SK-N-SH treated with all-trans-retinoic acid at 6 μM for 48 hours (cell line): ENCODE measurements at regions not wholly inside any gene's neighbourhood (a gene's known extent, or its start where the extent isn't known, plus 50 kb on each side); places are given as distances from the start of the nearest gene placed in this dataset.

Experiments
- ATAC-seq: fragments of 200-7000 bp; cut with Tn5 transposase; 3 replicates; pipeline ENCODE4 v1.9.1; 2020; ENCODE audit warnings: mild to moderate bottlenecking, moderate library complexity
- ARNTL ChIP-seq: fragments of 450-650 bp; formaldehyde crosslinking; IDR thresholded peaks from 2 replicates; pipeline ENCODE4 v1.5.0; 2020; ENCODE audit warnings: low read depth, mild to moderate bottlenecking, moderate library complexity, borderline replicate concordance
- BACH2 ChIP-seq: fragments of 250-450 bp; sonication (Bioruptor Pico); IDR thresholded peaks from 2 replicates; pipeline ENCODE4 v1.9.0; 2021; ENCODE audit warnings: mild to moderate bottlenecking, borderline replicate concordance
- CSDC2 ChIP-seq: fragments of 250-450 bp; sonication (Bioruptor Pico); IDR thresholded peaks from 2 replicates; pipeline ENCODE4 v1.5.0; 2020; ENCODE audit warnings: mild to moderate bottlenecking, moderate library complexity
- ESRRG ChIP-seq: fragments of 250-450 bp; sonication (Bioruptor Pico); IDR thresholded peaks from 2 replicates; pipeline ENCODE4 v1.6.1; 2021; ENCODE audit warnings: mild to moderate bottlenecking
- GLIS3 ChIP-seq: fragments of 250-450 bp; sonication (Bioruptor Pico); IDR thresholded peaks from 2 replicates; pipeline ENCODE4 v1.5.0; 2020; ENCODE audit warnings: mild to moderate bottlenecking, moderate library complexity
- ISL1 ChIP-seq: fragments of 250-450 bp; sonication (Bioruptor Pico); IDR thresholded peaks from 2 replicates; pipeline ENCODE4 v2.1.2; 2022; ENCODE audit warnings: mild to moderate bottlenecking, moderate library complexity
- OSR1 ChIP-seq: fragments of 250-450 bp; sonication (Bioruptor Pico); IDR thresholded peaks from 2 replicates; pipeline ENCODE4 v1.8.0; 2022; ENCODE audit warnings: moderate library complexity, mild to moderate bottlenecking, inconsistent platforms
- PPARA ChIP-seq: fragments of 250-450 bp; sonication (Bioruptor Pico); IDR thresholded peaks from 2 replicates; pipeline ENCODE4 v1.5.0; 2020; ENCODE audit warnings: mild to moderate bottlenecking, borderline replicate concordance
- RARB ChIP-seq: fragments of 250-450 bp; sonication (Bioruptor Pico); IDR thresholded peaks from 2 replicates; pipeline ENCODE4 v1.8.0; 2021; ENCODE audit warnings: mild to moderate bottlenecking, moderate library complexity
- SNAI2 ChIP-seq: fragments of 250-450 bp; sonication (Bioruptor Pico); IDR thresholded peaks from 2 replicates; pipeline ENCODE4 v1.5.0; 2020; ENCODE audit warnings: mild to moderate bottlenecking, moderate library complexity
- TCF4 ChIP-seq: fragments of 250-450 bp; sonication (Bioruptor Pico); IDR thresholded peaks from 2 replicates; pipeline ENCODE4 v1.8.0; 2021; ENCODE audit warnings: mild to moderate bottlenecking, moderate library complexity, borderline replicate concordance
- TOX ChIP-seq: fragments of 250-450 bp; sonication (Bioruptor Pico); IDR thresholded peaks from 2 replicates; pipeline ENCODE4 v1.8.0; 2021; ENCODE audit warnings: mild to moderate bottlenecking, moderate library complexity, borderline replicate concordance
- ZC3H10 ChIP-seq: fragments of 250-450 bp; sonication (Bioruptor Pico); IDR thresholded peaks from 2 replicates; pipeline ENCODE4 v1.5.1; 2021; ENCODE audit warnings: mild to moderate bottlenecking, moderate library complexity
- ZFP3 ChIP-seq: fragments of 250-450 bp; sonication (Bioruptor Pico); IDR thresholded peaks from 2 replicates; pipeline ENCODE4 v1.5.0; 2020; ENCODE audit warnings: mild to moderate bottlenecking, moderate library complexity
- ZFP30 ChIP-seq: fragments of 450-650 bp; formaldehyde crosslinking; IDR thresholded peaks from 2 replicates; pipeline ENCODE4 v1.5.0; 2022; ENCODE audit warnings: mild to moderate bottlenecking, moderate library complexity
- ZNF565 ChIP-seq: fragments of 450-650 bp; formaldehyde crosslinking; conservative IDR thresholded peaks from 2 replicates; pipeline ENCODE4 v1.5.0; 2020; ENCODE audit warnings: low read depth, mild to moderate bottlenecking, moderate library complexity
- ZNF70 ChIP-seq: fragments of 450-650 bp; formaldehyde crosslinking; IDR thresholded peaks from 2 replicates; pipeline ENCODE4 v1.5.0; 2020; ENCODE audit warnings: mild to moderate bottlenecking, moderate library complexity
- ZNF8 ChIP-seq: fragments of 450-650 bp; formaldehyde crosslinking; IDR thresholded peaks from 2 replicates; pipeline ENCODE4 v1.5.0; 2020; ENCODE audit warnings: mild to moderate bottlenecking, moderate library complexity
- TF ChIP-seq, protein P1 (sequence below): fragments of 250-450 bp; sonication (Bioruptor Pico); IDR thresholded peaks from 2 replicates; pipeline ENCODE4 v1.8.0; 2020; ENCODE audit warnings: mild to moderate bottlenecking, moderate library complexity, borderline replicate concordance
- TF ChIP-seq, protein P2 (sequence below): fragments of 250-450 bp; sonication (Bioruptor Pico); IDR thresholded peaks from 2 replicates; pipeline ENCODE4 v1.8.0; 2021; ENCODE audit warnings: low read depth, mild to moderate bottlenecking, moderate library complexity, borderline replicate concordance
- TF ChIP-seq, protein P3 (sequence below): fragments of 250-450 bp; sonication (Bioruptor Pico); IDR thresholded peaks from 2 replicates; pipeline ENCODE4 v1.5.1; 2021; ENCODE audit warnings: mild to moderate bottlenecking, moderate library complexity
- TF ChIP-seq, protein P4 (sequence below): fragments of 250-450 bp; sonication (Bioruptor Pico); IDR thresholded peaks from 2 replicates; pipeline ENCODE4 v1.5.1; 2020; ENCODE audit warnings: low read depth, mild to moderate bottlenecking, moderate library complexity

- TF ChIP-seq TCF4 (no peak), ZC3H10 (CRISPR knock-in tag) (no peak), SNAI2 (CRISPR knock-in tag) (no peak), PPARA (CRISPR knock-in tag) (no peak), OSR1 (no peak), ISL1 (CRISPR knock-in tag) (no peak), ZNF565 (CRISPR knock-in tag) (no peak), ZFP30 (no peak), GLIS3 (CRISPR knock-in tag) (no peak), ZNF70 (CRISPR knock-in tag) (no peak), ARNTL (no peak), TOX (CRISPR knock-in tag) (no peak), BACH2 (CRISPR knock-in tag) (no peak), ZFP3 (CRISPR knock-in tag) (no peak), ZNF8 (no peak), ESRRG (CRISPR knock-in tag) (no peak)
- TF ChIP-seq, protein P1, sequence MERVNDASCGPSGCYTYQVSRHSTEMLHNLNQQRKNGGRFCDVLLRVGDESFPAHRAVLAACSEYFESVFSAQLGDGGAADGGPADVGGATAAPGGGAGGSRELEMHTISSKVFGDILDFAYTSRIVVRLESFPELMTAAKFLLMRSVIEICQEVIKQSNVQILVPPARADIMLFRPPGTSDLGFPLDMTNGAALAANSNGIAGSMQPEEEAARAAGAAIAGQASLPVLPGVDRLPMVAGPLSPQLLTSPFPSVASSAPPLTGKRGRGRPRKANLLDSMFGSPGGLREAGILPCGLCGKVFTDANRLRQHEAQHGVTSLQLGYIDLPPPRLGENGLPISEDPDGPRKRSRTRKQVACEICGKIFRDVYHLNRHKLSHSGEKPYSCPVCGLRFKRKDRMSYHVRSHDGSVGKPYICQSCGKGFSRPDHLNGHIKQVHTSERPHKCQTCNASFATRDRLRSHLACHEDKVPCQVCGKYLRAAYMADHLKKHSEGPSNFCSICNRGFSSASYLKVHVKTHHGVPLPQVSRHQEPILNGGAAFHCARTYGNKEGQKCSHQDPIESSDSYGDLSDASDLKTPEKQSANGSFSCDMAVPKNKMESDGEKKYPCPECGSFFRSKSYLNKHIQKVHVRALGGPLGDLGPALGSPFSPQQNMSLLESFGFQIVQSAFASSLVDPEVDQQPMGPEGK (CRISPR knock-in tag): no peak
- TF ChIP-seq, protein P2, sequence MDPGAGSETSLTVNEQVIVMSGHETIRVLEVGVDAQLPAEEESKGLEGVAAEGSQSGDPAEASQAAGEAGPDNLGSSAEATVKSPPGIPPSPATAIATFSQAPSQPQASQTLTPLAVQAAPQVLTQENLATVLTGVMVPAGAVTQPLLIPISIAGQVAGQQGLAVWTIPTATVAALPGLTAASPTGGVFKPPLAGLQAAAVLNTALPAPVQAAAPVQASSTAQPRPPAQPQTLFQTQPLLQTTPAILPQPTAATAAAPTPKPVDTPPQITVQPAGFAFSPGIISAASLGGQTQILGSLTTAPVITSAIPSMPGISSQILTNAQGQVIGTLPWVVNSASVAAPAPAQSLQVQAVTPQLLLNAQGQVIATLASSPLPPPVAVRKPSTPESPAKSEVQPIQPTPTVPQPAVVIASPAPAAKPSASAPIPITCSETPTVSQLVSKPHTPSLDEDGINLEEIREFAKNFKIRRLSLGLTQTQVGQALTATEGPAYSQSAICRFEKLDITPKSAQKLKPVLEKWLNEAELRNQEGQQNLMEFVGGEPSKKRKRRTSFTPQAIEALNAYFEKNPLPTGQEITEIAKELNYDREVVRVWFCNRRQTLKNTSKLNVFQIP (CRISPR knock-in tag): no peak
- TF ChIP-seq, protein P3, sequence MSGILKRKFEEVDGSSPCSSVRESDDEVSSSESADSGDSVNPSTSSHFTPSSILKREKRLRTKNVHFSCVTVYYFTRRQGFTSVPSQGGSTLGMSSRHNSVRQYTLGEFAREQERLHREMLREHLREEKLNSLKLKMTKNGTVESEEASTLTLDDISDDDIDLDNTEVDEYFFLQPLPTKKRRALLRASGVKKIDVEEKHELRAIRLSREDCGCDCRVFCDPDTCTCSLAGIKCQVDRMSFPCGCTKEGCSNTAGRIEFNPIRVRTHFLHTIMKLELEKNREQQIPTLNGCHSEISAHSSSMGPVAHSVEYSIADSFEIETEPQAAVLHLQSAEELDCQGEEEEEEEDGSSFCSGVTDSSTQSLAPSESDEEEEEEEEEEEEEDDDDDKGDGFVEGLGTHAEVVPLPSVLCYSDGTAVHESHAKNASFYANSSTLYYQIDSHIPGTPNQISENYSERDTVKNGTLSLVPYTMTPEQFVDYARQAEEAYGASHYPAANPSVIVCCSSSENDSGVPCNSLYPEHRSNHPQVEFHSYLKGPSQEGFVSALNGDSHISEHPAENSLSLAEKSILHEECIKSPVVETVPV (CRISPR knock-in tag): no peak
- no peak for ATAC-seq
These were observed 186.4 kb downstream of the BCOR start for GRCh38 chrX:39911278-39911897.

GRCh38 chrX:39912126-39912525 is 185.6 kb downstream of the BCOR start:
- TF ChIP-seq, protein P2 (CRISPR knock-in tag): no peak
- TF ChIP-seq RARB (CRISPR knock-in tag) (no peak), CSDC2 (no peak), ZNF565 (CRISPR knock-in tag) (no peak), TOX (CRISPR knock-in tag) (no peak), OSR1 (no peak), SNAI2 (CRISPR knock-in tag) (no peak), ZC3H10 (CRISPR knock-in tag) (no peak), ZFP3 (CRISPR knock-in tag) (no peak)
- TF ChIP-seq, protein P4, sequence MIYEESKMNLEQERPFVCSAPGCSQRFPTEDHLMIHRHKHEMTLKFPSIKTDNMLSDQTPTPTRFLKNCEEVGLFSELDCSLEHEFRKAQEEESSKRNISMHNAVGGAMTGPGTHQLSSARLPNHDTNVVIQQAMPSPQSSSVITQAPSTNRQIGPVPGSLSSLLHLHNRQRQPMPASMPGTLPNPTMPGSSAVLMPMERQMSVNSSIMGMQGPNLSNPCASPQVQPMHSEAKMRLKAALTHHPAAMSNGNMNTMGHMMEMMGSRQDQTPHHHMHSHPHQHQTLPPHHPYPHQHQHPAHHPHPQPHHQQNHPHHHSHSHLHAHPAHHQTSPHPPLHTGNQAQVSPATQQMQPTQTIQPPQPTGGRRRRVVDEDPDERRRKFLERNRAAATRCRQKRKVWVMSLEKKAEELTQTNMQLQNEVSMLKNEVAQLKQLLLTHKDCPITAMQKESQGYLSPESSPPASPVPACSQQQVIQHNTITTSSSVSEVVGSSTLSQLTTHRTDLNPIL (CRISPR knock-in tag): no peak
- TF ChIP-seq, protein P3 (CRISPR knock-in tag): no peak
- ATAC-seq: no peak
